Activated CD4-positive, CD25-positive, alpha-beta regulatory T cell treated with anti-CD3 and anti-CD28 coated beads, Interleukin-2, amount 50 U/mL, for 16 hours (primary cell): ENCODE measurements at regions not wholly inside any gene's neighbourhood (a gene's known extent, or its start where the extent isn't known, plus 50 kb on each side); places are given as distances from the start of the nearest gene placed in this dataset.

ENCODE experiments used
- DNase-seq: peaks from one replicate; pipeline ENCODE4 v3.0.0-alpha.2; 2020; ENCODE audit warnings: low read depth, low spot score

- no peak for DNase-seq
These were observed 107.8 kb upstream of the ISL1 start for GRCh38 chr5:51275428-51275827.

- no peak for DNase-seq
These were observed 107.0 kb upstream of the ISL1 start for GRCh38 chr5:51276250-51276649.

- no peak for DNase-seq
These were observed 104.7 kb upstream of the ISL1 start for GRCh38 chr5:51278539-51278938.

GRCh38 chr5:51279983-51280706 is 103.1 kb upstream of the ISL1 start:
- no peak for DNase-seq

- DNase-seq, result no peak
These were observed 97.2 kb upstream of the ISL1 start for GRCh38 chr5:51286046-51286445.

GRCh38 chr5:51302343-51302742 is 80.9 kb upstream of the ISL1 start:
- DNase-seq, result no peak

- no peak for DNase-seq
These were observed 56.4 kb upstream of the ISL1 start for GRCh38 chr5:51326844-51327243.
